ENCODE measurements at regions not wholly inside any gene's neighbourhood (a gene's known extent, or its start where the extent isn't known, plus 50 kb on each side); places are given as distances from the start of the nearest gene placed in this dataset.

- TF ChIP-seq ESRRA (IDR thresholded peaks at IDR 0.05; ENCODE audit: low read length) (no peak), SKIL (IDR thresholded peaks at IDR 0.05; ENCODE audit: low read depth, poor library complexity, severe bottlenecking) (no peak), TAF1 (IDR thresholded peaks at IDR 0.05; ENCODE audit: borderline replicate concordance, low read depth, low read length) (no peak)
Measured at GRCh38 chr12:58978717-58979116, 58.4 kb upstream of the LRIG3 start (continued).

GRCh38 chr12:58977476-58977875 is 57.2 kb upstream of the LRIG3 start:
- FAIRE-seq = no peak
- Histone ChIP-seq H3K79me2 (ENCODE audit: control insufficient read depth, insufficient read depth, low read length) (no peaks in the 10 kb centered on the region), H3K36me3 (ENCODE audit: control insufficient read depth in 2 of 2, insufficient read depth in 2 of 2, low read length in 1 of 2) (no peaks in the 10 kb centered on the region), H3K9me3 (replicated peaks; ENCODE audit: control insufficient read depth, insufficient read depth, low read length) (no peaks in the 10 kb centered on the region), H4K20me1 (ENCODE audit: control insufficient read depth, insufficient read depth) (no peaks in the 10 kb centered on the region), H3K4me1 (ENCODE audit: control insufficient read depth, insufficient read depth, low read length) (no peaks in the 10 kb centered on the region), H3K27ac (ENCODE audit: control insufficient read depth, insufficient read depth) (no peak overlapping the region), H2AFZ (ENCODE audit: control insufficient read depth, low read depth, low read length) (no peak overlapping the region), H3K9ac (ENCODE audit: control insufficient read depth, insufficient read depth, low read length) (no peak overlapping the region), H3K27me3 (replicated peaks in 1 of 2; ENCODE audit: control insufficient read depth in 2 of 2, insufficient read depth in 2 of 2, low read length in 1 of 2) (no peaks in the 10 kb centered on the region), H3K4me2 (ENCODE audit: control insufficient read depth, insufficient read depth) (no peak overlapping the region), H3K4me3 (no peak overlapping the region)
- intact Hi-C loops (cut with micrococcal nuclease; ENCODE audit: unreplicated experiment) = no loop called here
- SMC1A ChIA-PET (ENCODE audit: uncharacterized antibody, unreplicated experiment) = no interaction called here
- in situ Hi-C loops (cut with MboI) = no loop called here
- RAD21 ChIA-PET (ENCODE audit: unreplicated experiment) = no interaction called here
- WGBS (ENCODE audit: insufficient coverage, insufficient replicate concordance, low lambda C conversion rate, missing lambda C conversion rate) = 72% methylated on average over 4 of the region's 4 CpGs
- BruUV-seq (replicated peaks) = no TSS peak
- ATAC-seq = no peak
- CTCF ChIA-PET = no interaction called here
- POLR2A ChIA-PET = no interaction called here
- TF ChIP-seq NBN (IDR thresholded peaks at IDR 0.05) (no peak), NR2C2 (IDR thresholded peaks at IDR 0.05; ENCODE audit: borderline replicate concordance, control insufficient read depth, insufficient read length, low read depth) (no peak), DPF2 (IDR thresholded peaks at IDR 0.05) (no peak), GABPA (IDR thresholded peaks at IDR 0.05; ENCODE audit: low read depth) (no peak), NFXL1 (IDR thresholded peaks at IDR 0.05; ENCODE audit: borderline replicate concordance) (no peak), SMAD1 (IDR thresholded peaks at IDR 0.05; ENCODE audit: low read depth, partially characterized antibody) (no peak), NR2F1 (conservative IDR thresholded peaks at IDR 0.05) (no peak), SUZ12 (IDR thresholded peaks at IDR 0.05; ENCODE audit: unreplicated experiment) (no peak), ZBTB33 (IDR thresholded peaks at IDR 0.05) (no peak), HDGF (IDR thresholded peaks at IDR 0.05) (no peak), EED (IDR thresholded peaks at IDR 0.05; ENCODE audit: low read depth) (no peak), RELB (IDR thresholded peaks at IDR 0.05; ENCODE audit: low read depth) (no peak), STAT3 (IDR thresholded peaks at IDR 0.05; ENCODE audit: low read depth, low read length) (no peak), RAD21 (IDR thresholded peaks at IDR 0.05; ENCODE audit: insufficient read depth, low read depth, low read length) (no peak)
- no peak for DNase-seq (ENCODE audit: low read depth, low spot score)

Measured in GM12878 (cell line).